GM06990 (cell line): ENCODE measurements at regions not wholly inside any gene's neighbourhood (a gene's known extent, or its start where the extent isn't known, plus 50 kb on each side); places are given as distances from the start of the nearest gene placed in this dataset.

ENCODE experiments used
- DNase-seq: peaks from one replicate; pipeline ENCODE4 v3.0.0-alpha.2; 2011; ENCODE audit not compliant: insufficient read length; ENCODE audit errors: extremely low read depth
- H3K27me3 ChIP-seq: replicated peaks from 2 replicates; pipeline ENCODE4 v1.6.0; 2011; ENCODE audit warnings: low read length; ENCODE audit not compliant: control insufficient read depth, insufficient read depth
- H3K36me3 ChIP-seq: 2 replicates; pipeline ENCODE4 v1.5.1; 2011; ENCODE audit warnings: low read length; ENCODE audit not compliant: control insufficient read depth, insufficient read depth
- H3K4me3 ChIP-seq: replicated peaks from 2 replicates; pipeline ENCODE4 v1.5.1; 2011; ENCODE audit warnings: low read depth, mild to moderate bottlenecking, control low read depth, low read length
- TF ChIP-seq, protein P1 (sequence below): IDR thresholded peaks from 2 replicates; pipeline ENCODE4 v1.5.1; 2011; ENCODE audit warnings: low read length, control low read depth, mild to moderate bottlenecking, inconsistent platforms; ENCODE audit not compliant: insufficient read depth, poor library complexity, severe bottlenecking

DNA sequence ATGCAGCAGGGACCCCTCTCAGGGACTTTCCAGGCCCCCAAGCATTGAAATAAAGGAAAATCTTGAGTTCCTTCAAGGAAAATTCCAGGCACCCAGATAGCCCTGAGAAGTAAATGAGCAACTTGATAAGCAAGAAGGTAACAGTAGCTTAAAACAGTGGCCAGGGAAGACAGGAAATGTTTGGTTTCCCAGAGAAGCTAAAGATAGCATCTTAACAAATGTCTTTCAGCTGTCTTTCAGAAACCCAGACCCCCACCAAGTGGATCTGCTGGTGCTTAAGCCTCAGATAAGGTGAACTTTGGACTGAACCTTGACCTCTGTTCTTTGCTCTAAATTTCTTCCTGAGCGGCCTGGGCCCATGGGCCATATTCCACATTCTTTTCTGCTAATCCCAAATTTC, 117.8 kb upstream of the CST7 start:
- Histone ChIP-seq H3K27me3 (no peaks in the 10 kb centered on the region), H3K36me3 (no peaks in the 10 kb centered on the region)

GRCh38 chr20:24832518-24832917, 116.6 kb upstream of the CST7 start:
- TF ChIP-seq, protein P1, sequence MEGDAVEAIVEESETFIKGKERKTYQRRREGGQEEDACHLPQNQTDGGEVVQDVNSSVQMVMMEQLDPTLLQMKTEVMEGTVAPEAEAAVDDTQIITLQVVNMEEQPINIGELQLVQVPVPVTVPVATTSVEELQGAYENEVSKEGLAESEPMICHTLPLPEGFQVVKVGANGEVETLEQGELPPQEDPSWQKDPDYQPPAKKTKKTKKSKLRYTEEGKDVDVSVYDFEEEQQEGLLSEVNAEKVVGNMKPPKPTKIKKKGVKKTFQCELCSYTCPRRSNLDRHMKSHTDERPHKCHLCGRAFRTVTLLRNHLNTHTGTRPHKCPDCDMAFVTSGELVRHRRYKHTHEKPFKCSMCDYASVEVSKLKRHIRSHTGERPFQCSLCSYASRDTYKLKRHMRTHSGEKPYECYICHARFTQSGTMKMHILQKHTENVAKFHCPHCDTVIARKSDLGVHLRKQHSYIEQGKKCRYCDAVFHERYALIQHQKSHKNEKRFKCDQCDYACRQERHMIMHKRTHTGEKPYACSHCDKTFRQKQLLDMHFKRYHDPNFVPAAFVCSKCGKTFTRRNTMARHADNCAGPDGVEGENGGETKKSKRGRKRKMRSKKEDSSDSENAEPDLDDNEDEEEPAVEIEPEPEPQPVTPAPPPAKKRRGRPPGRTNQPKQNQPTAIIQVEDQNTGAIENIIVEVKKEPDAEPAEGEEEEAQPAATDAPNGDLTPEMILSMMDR = no peak
- H3K36me3 ChIP-seq = no peaks in the 10 kb centered on the region
- H3K27me3 ChIP-seq = no peaks in the 10 kb centered on the region
- no peak for DNase-seq
- H3K4me3 ChIP-seq = no peak overlapping the region

More for the DNA sequence above, 117.8 kb upstream of the CST7 start:
- no peak for DNase-seq
- TF ChIP-seq, protein P1 = no peak
- H3K4me3 ChIP-seq = no peak overlapping the region

DNA sequence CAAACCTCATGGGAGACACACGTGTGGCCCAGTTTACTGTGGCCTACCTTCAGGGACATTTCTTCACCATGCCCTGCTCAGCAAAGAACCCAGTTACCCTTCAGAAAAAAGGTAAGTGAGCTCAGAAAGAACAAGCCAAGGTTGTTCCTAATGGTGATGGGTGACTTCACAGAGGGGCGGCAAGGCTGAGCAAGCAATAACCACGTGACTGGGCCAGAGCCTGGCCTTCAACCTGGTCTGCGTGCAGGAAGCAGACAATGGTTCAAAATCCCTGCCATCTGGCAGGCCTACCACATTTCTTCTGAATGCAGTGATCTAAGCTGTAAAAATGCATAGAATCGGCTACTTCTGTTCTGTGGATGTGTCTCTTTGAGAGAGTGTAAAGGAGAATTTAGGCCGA, 115.5 kb upstream of the CST7 start:
- Histone ChIP-seq H3K4me3 (no peak overlapping the region), H3K27me3 (no peaks in the 10 kb centered on the region), H3K36me3 (no peaks in the 10 kb centered on the region)
- TF ChIP-seq, protein P1 = no peak
- DNase-seq = no peak

GRCh38 chr20:24834310-24834709, 114.8 kb upstream of the CST7 start:
- TF ChIP-seq, protein P1 = no peak
- DNase-seq = no peak
- no peak overlapping the region for H3K4me3 ChIP-seq
- H3K27me3 ChIP-seq = no peaks in the 10 kb centered on the region
- no peaks in the 10 kb centered on the region for H3K36me3 ChIP-seq

DNA sequence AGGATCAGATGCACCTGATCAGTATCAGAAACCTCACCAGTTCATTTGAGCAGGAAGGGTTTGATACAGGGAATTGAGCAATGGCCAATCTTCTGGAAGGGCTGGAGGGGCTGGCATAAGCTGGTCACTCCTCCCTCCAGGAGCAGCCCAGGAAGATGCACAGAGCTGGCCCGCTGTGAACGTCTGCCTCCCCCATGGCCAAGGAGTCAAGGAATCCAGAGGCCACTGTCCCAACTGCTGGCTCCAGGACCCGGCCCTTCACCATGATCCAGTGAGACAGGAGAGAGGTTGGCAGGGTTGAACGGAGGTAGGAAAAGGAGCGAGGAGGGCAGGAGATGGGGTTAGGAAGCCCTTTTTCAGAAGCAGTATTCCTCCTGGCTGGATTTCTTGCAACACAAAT, 113.9 kb upstream of the CST7 start:
- no peak for DNase-seq

More for the DNA sequence above, 113.9 kb upstream of the CST7 start:
- Histone ChIP-seq H3K4me3 (no peak overlapping the region), H3K27me3 (no peaks in the 10 kb centered on the region), H3K36me3 (no peaks in the 10 kb centered on the region)
- TF ChIP-seq, protein P1 = no peak
